ENCODE measurements at regions not wholly inside any gene's neighbourhood (a gene's known extent, or its start where the extent isn't known, plus 50 kb on each side); places are given as distances from the start of the nearest gene placed in this dataset.
"Not testable (repeated sequence)": the region's sequence is repeated elsewhere in the genome, so short reads cannot be mapped to it uniquely, and the experiment has no call there.

- no peak for DNase-seq (ENCODE audit: low read depth)
- H3K4me3 ChIP-seq (ENCODE audit: low read depth, low read length) = no peak overlapping the region
Measured at GRCh38 chr3:26100176-26100575, 310.3 kb downstream of the OXSM start.

- DNase-seq (ENCODE audit: low read depth) = no peak
- no peak overlapping the region for H3K4me3 ChIP-seq (ENCODE audit: low read depth, low read length)
Measured at GRCh38 chr3:26102376-26102775, 312.5 kb downstream of the OXSM start.

GRCh38 chr3:26104851-26105251 lies 315.0 kb downstream of the OXSM start:
- DNase-seq (ENCODE audit: low read depth) = no peak
- no peak overlapping the region for H3K4me3 ChIP-seq (ENCODE audit: low read depth, low read length)

- no peak for DNase-seq (ENCODE audit: low read depth)
- H3K4me3 ChIP-seq (ENCODE audit: low read depth, low read length) = no peak overlapping the region
Measured at GRCh38 chr3:26105261-26105660, 315.4 kb downstream of the OXSM start.

GRCh38 chr3:26106228-26106627 lies 316.3 kb downstream of the OXSM start:
- no peak overlapping the region for H3K4me3 ChIP-seq (ENCODE audit: low read depth, low read length)
- no peak for DNase-seq (ENCODE audit: low read depth)

GRCh38 chr3:26108846-26109489 lies 319.1 kb downstream of the OXSM start:
- H3K4me3 ChIP-seq (ENCODE audit: low read depth, low read length) = no peak overlapping the region
- DNase-seq (ENCODE audit: low read depth) = no peak

- DNase-seq (ENCODE audit: low read depth) = no peak
- H3K4me3 ChIP-seq (ENCODE audit: low read depth, low read length) = no peak overlapping the region
Measured at GRCh38 chr3:26114851-26115250, 325.0 kb downstream of the OXSM start.

GRCh38 chr3:26118165-26118564 lies 328.3 kb downstream of the OXSM start:
- no peak overlapping the region for H3K4me3 ChIP-seq (ENCODE audit: low read depth, low read length)
- DNase-seq (ENCODE audit: low read depth) = no peak

GRCh38 chr3:26132942-26133341 lies 343.1 kb downstream of the OXSM start:
- DNase-seq (ENCODE audit: low read depth) = no peak
- no peak overlapping the region for H3K4me3 ChIP-seq (ENCODE audit: low read depth, low read length)

GRCh38 chr3:26141296-26141695 lies 351.4 kb downstream of the OXSM start:
- no peak overlapping the region for H3K4me3 ChIP-seq (ENCODE audit: low read depth, low read length)
- no peak for DNase-seq (ENCODE audit: low read depth)

GRCh38 chr3:26145769-26146168 lies 355.9 kb downstream of the OXSM start:
- no peak for DNase-seq (ENCODE audit: low read depth)
- no peak overlapping the region for H3K4me3 ChIP-seq (ENCODE audit: low read depth, low read length)

GRCh38 chr3:26157428-26157827 lies 367.5 kb downstream of the OXSM start:
- not testable (repeated sequence) for DNase-seq (ENCODE audit: low read depth)

GRCh38 chr3:26171006-26171405 lies 381.1 kb downstream of the OXSM start:
- H3K4me3 ChIP-seq (ENCODE audit: low read depth, low read length) = no peak overlapping the region
- DNase-seq (ENCODE audit: low read depth) = no peak

More at GRCh38 chr3:26157428-26157827, 367.5 kb downstream of the OXSM start:
- not testable (repeated sequence) for H3K4me3 ChIP-seq (ENCODE audit: low read depth, low read length)

- no peak overlapping the region for H3K4me3 ChIP-seq (ENCODE audit: low read depth, low read length)
- no peak for DNase-seq (ENCODE audit: low read depth)
Measured at GRCh38 chr3:26191556-26191955, 401.7 kb downstream of the OXSM start.

- no peak overlapping the region for H3K4me3 ChIP-seq (ENCODE audit: low read depth, low read length)
- DNase-seq (ENCODE audit: low read depth) = no peak
Measured at GRCh38 chr3:26193558-26193957, 403.7 kb downstream of the OXSM start.

- no peak for DNase-seq (ENCODE audit: low read depth)
- H3K4me3 ChIP-seq (ENCODE audit: low read depth, low read length) = no peak overlapping the region
Measured at GRCh38 chr3:26196781-26197180, 406.9 kb downstream of the OXSM start.

- no peak for DNase-seq (ENCODE audit: low read depth)
- no peak overlapping the region for H3K4me3 ChIP-seq (ENCODE audit: low read depth, low read length)
Measured at GRCh38 chr3:26198609-26199008, 408.7 kb downstream of the OXSM start.

- no peak for DNase-seq (ENCODE audit: low read depth)
Measured at GRCh38 chr3:26202169-26202568, 412.3 kb downstream of the OXSM start.

GRCh38 chr3:26205475-26205874 lies 415.6 kb downstream of the OXSM start:
- DNase-seq (ENCODE audit: low read depth) = no peak
- no peak overlapping the region for H3K4me3 ChIP-seq (ENCODE audit: low read depth, low read length)

More at GRCh38 chr3:26202169-26202568, 412.3 kb downstream of the OXSM start:
- no peak overlapping the region for H3K4me3 ChIP-seq (ENCODE audit: low read depth, low read length)

- no peak overlapping the region for H3K4me3 ChIP-seq (ENCODE audit: low read depth, low read length)
- DNase-seq (ENCODE audit: low read depth) = no peak
Measured at GRCh38 chr3:26208201-26208600, 414.4 kb upstream of the LRRC3B start.

GRCh38 chr3:26229801-26230200 lies 392.8 kb upstream of the LRRC3B start:
- no peak overlapping the region for H3K4me3 ChIP-seq (ENCODE audit: low read depth, low read length)
- DNase-seq (ENCODE audit: low read depth) = no peak

GRCh38 chr3:26233374-26233773 lies 389.2 kb upstream of the LRRC3B start:
- no peak for DNase-seq (ENCODE audit: low read depth)
- no peak overlapping the region for H3K4me3 ChIP-seq (ENCODE audit: low read depth, low read length)

All from skeletal muscle cell (primary cell).